HG02973 (cell line): ENCODE measurements at regions not wholly inside any gene's neighbourhood (a gene's known extent, or its start where the extent isn't known, plus 50 kb on each side); places are given as distances from the start of the nearest gene placed in this dataset.
A peak's percentile ranks its signal among the peaks of the same experiment; 100 is the strongest.

Experiments used
- ATAC-seq: cut with Tn5 transposase; IDR thresholded peaks from one replicate; pipeline ENCODE4 v1.9.1; 2021; ENCODE audit warnings: moderate library complexity; ENCODE audit not compliant: unreplicated experiment

- no peak for ATAC-seq
These were observed 357.8 kb upstream of the TBL1XR1 start for GRCh38 chr3:177554895-177555759.

- no peak for ATAC-seq
These were observed 360.3 kb upstream of the TBL1XR1 start for GRCh38 chr3:177557548-177557947.

- ATAC-seq: no peak
These were observed 364.1 kb upstream of the TBL1XR1 start for GRCh38 chr3:177561365-177561764.

- ATAC-seq: no peak
These were observed 364.6 kb upstream of the TBL1XR1 start for GRCh38 chr3:177561769-177562392.

GRCh38 chr3:177563243-177563780 lies 366.0 kb upstream of the TBL1XR1 start:
- no peak for ATAC-seq

- ATAC-seq: no peak
These were observed 366.5 kb upstream of the TBL1XR1 start for GRCh38 chr3:177563792-177564191.

GRCh38 chr3:177565981-177566380 lies 368.7 kb upstream of the TBL1XR1 start:
- ATAC-seq: no peak

GRCh38 chr3:177567833-177568232 lies 370.6 kb upstream of the TBL1XR1 start:
- no peak for ATAC-seq

GRCh38 chr3:177569193-177569592 lies 371.9 kb upstream of the TBL1XR1 start:
- ATAC-seq: no peak

- no peak for ATAC-seq
These were observed 372.8 kb upstream of the TBL1XR1 start for GRCh38 chr3:177569875-177570657.

- ATAC-seq: no peak
These were observed 374.1 kb upstream of the TBL1XR1 start for GRCh38 chr3:177571271-177571943.

GRCh38 chr3:177571944-177572315 lies 374.6 kb upstream of the TBL1XR1 start:
- no peak for ATAC-seq

- ATAC-seq: no peak
These were observed 377.1 kb upstream of the TBL1XR1 start for GRCh38 chr3:177574222-177574856.

GRCh38 chr3:177576746-177577145 lies 379.5 kb upstream of the TBL1XR1 start:
- ATAC-seq: no peak

- ATAC-seq: no peak
These were observed 381.2 kb upstream of the TBL1XR1 start for GRCh38 chr3:177578488-177578887.

- no peak for ATAC-seq
These were observed 382.1 kb upstream of the TBL1XR1 start for GRCh38 chr3:177579419-177579818.

- no peak for ATAC-seq
These were observed 383.2 kb upstream of the TBL1XR1 start for GRCh38 chr3:177580437-177580836.

- ATAC-seq: no peak
These were observed 388.0 kb upstream of the TBL1XR1 start for GRCh38 chr3:177585271-177585670.

GRCh38 chr3:177589041-177589650 lies 391.9 kb upstream of the TBL1XR1 start:
- no peak for ATAC-seq

- ATAC-seq: peak; percentile 79
These were observed 392.7 kb upstream of the TBL1XR1 start for GRCh38 chr3:177589911-177590381.
